DND-41 (cell line): ENCODE measurements at regions not wholly inside any gene's neighbourhood (a gene's known extent, or its start where the extent isn't known, plus 50 kb on each side); places are given as distances from the start of the nearest gene placed in this dataset.

Source experiments
- CTCF ChIP-seq: IDR thresholded peaks from 2 replicates; pipeline ENCODE4 v1.5.1; 2012; ENCODE audit warnings: borderline replicate concordance, low read length, moderate library complexity, mild to moderate bottlenecking; ENCODE audit not compliant: poor library complexity, severe bottlenecking; ENCODE audit errors: extremely low read depth
- EZH2 ChIP-seq: IDR thresholded peaks from 3 replicates; pipeline ENCODE4 v1.6.1; 2012; ENCODE audit warnings: borderline replicate concordance, low read depth, mild to moderate bottlenecking, moderate library complexity, low read length, inconsistent platforms; ENCODE audit not compliant: severe bottlenecking

GRCh38 chr11:13166036-13166435 lies 111.6 kb upstream of the BMAL1 start:
- TF ChIP-seq EZH2 (no peak), CTCF (no peak)
